RWPE2 (cell line): ENCODE measurements at regions not wholly inside any gene's neighbourhood (a gene's known extent, or its start where the extent isn't known, plus 50 kb on each side); places are given as distances from the start of the nearest gene placed in this dataset.

Source experiments
- ATAC-seq: fragments of 200-7000 bp; cut with Tn5 transposase; 3 replicates; pipeline ENCODE4 v1.9.1; 2021; ENCODE audit warnings: low read depth
- DNase-seq: peaks from one replicate; pipeline ENCODE4 v3.0.0-alpha.2; 2020; ENCODE audit warnings: low spot score
- H3K27ac ChIP-seq: fragments of 450-650 bp; 2 replicates; pipeline ENCODE4 v1.5.1; 2017; ENCODE audit warnings: mild to moderate bottlenecking; ENCODE audit not compliant: poor library complexity, severe bottlenecking
- H3K27me3 ChIP-seq: fragments of 250-450 bp; sonication (Bioruptor Pico); 2 replicates; pipeline ENCODE4 v1.5.1; 2021; ENCODE audit warnings: mild to moderate bottlenecking, moderate library complexity; ENCODE audit not compliant: insufficient read depth, poor library complexity, severe bottlenecking
- H3K36me3 ChIP-seq: fragments of 250-450 bp; sonication (Bioruptor Pico); 2 replicates; pipeline ENCODE4 v1.5.1; 2020; ENCODE audit warnings: low read depth, mild to moderate bottlenecking, moderate library complexity
- H3K4me1 ChIP-seq: fragments of 250-450 bp; sonication (Bioruptor Pico); 2 replicates; pipeline ENCODE4 v1.5.1; 2021; ENCODE audit warnings: mild to moderate bottlenecking, moderate library complexity; ENCODE audit not compliant: insufficient read depth, poor library complexity, severe bottlenecking
- H3K4me3 ChIP-seq: fragments of 250-450 bp; sonication (Bioruptor Pico); 2 replicates; pipeline ENCODE4 v1.5.1; 2021; ENCODE audit warnings: mild to moderate bottlenecking, moderate library complexity; ENCODE audit not compliant: severe bottlenecking
- H3K9me3 ChIP-seq: fragments of 250-450 bp; sonication (Bioruptor Pico); 2 replicates; pipeline ENCODE4 v1.5.1; 2021; ENCODE audit warnings: mild to moderate bottlenecking, moderate library complexity; ENCODE audit not compliant: severe bottlenecking
- CTCF ChIP-seq: fragments of 450-650 bp; IDR thresholded peaks from one replicate; pipeline ENCODE4 v1.5.1; 2017; ENCODE audit warnings: mild to moderate bottlenecking, moderate library complexity; ENCODE audit not compliant: poor library complexity, severe bottlenecking

- no peak overlapping the region for H3K27ac ChIP-seq
- H3K27me3 ChIP-seq: no peaks in the 10 kb centered on the region
- TF ChIP-seq CTCF: no peak
- no peak for DNase-seq
- no peak for ATAC-seq
- no peak overlapping the region for H3K4me3 ChIP-seq
- H3K9me3 ChIP-seq: no peaks in the 10 kb centered on the region
- H3K36me3 ChIP-seq: no peaks in the 10 kb centered on the region
- H3K4me1 ChIP-seq: no peaks in the 10 kb centered on the region
Measured at GRCh38 chr10:113491967-113492565, 60.8 kb upstream of the HABP2 start.

- Histone ChIP-seq H3K36me3 (no peaks in the 10 kb centered on the region), H3K4me3 (no peak overlapping the region), H3K27me3 (no peaks in the 10 kb centered on the region), H3K27ac (no peak overlapping the region), H3K4me1 (no peaks in the 10 kb centered on the region), H3K9me3 (no peaks in the 10 kb centered on the region)
- no peak for TF ChIP-seq CTCF
- ATAC-seq: peak; percentile 59
- DNase-seq: no peak
Measured at GRCh38 chr10:113493195-113493594, 59.7 kb upstream of the HABP2 start.

- Histone ChIP-seq H3K27ac (no peak overlapping the region), H3K27me3 (no peaks in the 10 kb centered on the region), H3K36me3 (no peaks in the 10 kb centered on the region), H3K9me3 (no peaks in the 10 kb centered on the region), H3K4me1 (no peaks in the 10 kb centered on the region), H3K4me3 (no peak overlapping the region)
- ATAC-seq (peak; percentile 58), DNase-seq (no peak)
- TF ChIP-seq CTCF: no peak
Measured at GRCh38 chr10:113493882-113494301, 59.0 kb upstream of the HABP2 start.

GRCh38 chr10:113494761-113495160 is 58.1 kb upstream of the HABP2 start:
- H3K4me1 ChIP-seq: no peaks in the 10 kb centered on the region
- ATAC-seq (no peak), DNase-seq (no peak)
- no peaks in the 10 kb centered on the region for H3K36me3 ChIP-seq
- H3K4me3 ChIP-seq: no peak overlapping the region
- H3K9me3 ChIP-seq: no peaks in the 10 kb centered on the region
- no peak for TF ChIP-seq CTCF
- no peak overlapping the region for H3K27ac ChIP-seq
- H3K27me3 ChIP-seq: no peaks in the 10 kb centered on the region

GRCh38 chr10:113495553-113495952 is 57.3 kb upstream of the HABP2 start:
- Histone ChIP-seq H3K4me1 (no peaks in the 10 kb centered on the region), H3K9me3 (no peaks in the 10 kb centered on the region), H3K27me3 (no peaks in the 10 kb centered on the region), H3K36me3 (no peaks in the 10 kb centered on the region), H3K27ac (no peak overlapping the region), H3K4me3 (no peak overlapping the region)
- no peak for ATAC-seq
- no peak for DNase-seq
- no peak for TF ChIP-seq CTCF
